Medulla oblongata (tissue), 1 donor: ENCODE measurements at regions not wholly inside any gene's neighbourhood (a gene's known extent, or its start where the extent isn't known, plus 50 kb on each side); places are given as distances from the start of the nearest gene placed in this dataset.
"Not testable (repeated sequence)": the region's sequence is repeated elsewhere in the genome, so short reads cannot be mapped to it uniquely, and the experiment has no call there.

ENCODE experiments used
- DNase-seq: peaks from one replicate; pipeline ENCODE4 v3.0.0-alpha.2; 2015; ENCODE audit errors: extremely low spot score

DNA sequence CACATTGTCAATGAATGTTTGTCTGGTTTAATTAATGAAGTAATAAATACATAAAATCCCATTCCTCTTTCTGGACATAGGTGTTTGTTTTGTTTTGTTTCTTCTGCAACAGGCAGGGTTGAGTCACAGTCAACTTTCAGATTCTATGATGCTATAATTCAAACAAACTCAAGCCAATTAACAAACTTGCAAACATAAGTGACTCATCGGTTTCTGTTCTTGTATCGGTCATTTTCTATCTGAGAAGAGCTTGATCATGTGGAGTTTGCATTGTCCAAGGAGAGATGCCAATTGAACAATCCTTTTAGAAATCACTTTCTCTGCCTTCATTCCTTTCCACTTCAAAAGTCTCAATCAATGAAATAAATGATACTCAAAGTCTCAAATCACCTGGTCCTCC lies 294.2 kb upstream of the C16orf82 start:
- DNase-seq, result no peak

DNA sequence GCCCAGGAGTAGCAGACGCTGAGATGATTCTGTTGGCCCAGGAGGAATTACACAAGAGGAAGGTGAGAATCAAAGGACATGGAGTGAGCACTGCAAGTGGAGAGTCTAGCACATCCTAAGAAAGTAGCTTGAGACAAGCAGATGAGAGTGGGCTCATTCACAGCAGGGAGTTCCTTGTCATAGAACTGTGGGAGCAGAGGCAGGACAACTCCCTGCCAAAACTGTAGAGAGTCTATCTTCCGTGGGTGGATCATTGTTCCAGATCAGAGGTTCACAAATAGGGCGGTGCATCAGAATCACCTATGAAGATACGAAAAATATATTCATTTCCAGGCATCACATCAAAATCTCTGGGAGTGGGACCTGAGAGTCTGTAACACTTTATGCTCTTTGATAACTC lies 288.9 kb upstream of the C16orf82 start:
- no peak for DNase-seq

DNA sequence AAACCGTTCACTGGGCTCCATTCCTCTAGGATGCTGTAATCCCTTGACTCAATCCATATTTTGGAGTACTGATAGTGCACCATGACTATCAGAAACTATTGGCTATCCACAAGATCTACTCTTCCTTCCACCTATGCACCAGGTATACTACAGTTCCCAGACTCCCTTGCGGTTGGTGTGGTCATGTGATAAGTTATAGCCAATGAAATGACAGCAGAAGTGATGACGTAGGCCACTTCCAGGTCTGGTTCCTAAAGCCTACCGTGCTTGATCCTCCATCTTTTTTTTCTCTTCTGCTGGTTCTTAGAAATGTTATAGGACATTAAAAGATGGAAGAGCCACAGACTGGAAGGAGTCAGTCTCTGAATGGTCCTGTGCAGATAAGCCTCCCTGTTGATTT lies 278.8 kb upstream of the C16orf82 start:
- no peak for DNase-seq

DNA sequence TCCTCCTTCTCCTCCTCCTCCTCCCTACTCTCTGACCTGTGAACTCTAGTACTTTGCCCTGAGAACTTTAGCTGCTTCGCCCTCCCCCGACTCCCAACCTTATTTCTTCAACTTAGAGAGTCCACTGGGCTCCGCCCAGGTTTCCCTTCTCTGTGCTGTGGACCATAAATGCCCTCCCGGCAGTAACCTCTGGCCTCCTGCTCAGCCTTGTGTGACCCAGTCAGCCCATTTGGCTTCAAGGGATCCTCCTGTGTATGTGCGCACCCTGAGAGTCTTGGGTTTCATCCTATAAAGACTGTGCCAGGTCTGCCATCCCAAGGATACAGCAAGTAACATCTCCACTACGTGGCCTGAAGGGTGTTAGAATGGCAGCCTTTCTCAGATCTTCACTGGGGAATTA lies 275.6 kb upstream of the C16orf82 start:
- no peak for DNase-seq

DNA sequence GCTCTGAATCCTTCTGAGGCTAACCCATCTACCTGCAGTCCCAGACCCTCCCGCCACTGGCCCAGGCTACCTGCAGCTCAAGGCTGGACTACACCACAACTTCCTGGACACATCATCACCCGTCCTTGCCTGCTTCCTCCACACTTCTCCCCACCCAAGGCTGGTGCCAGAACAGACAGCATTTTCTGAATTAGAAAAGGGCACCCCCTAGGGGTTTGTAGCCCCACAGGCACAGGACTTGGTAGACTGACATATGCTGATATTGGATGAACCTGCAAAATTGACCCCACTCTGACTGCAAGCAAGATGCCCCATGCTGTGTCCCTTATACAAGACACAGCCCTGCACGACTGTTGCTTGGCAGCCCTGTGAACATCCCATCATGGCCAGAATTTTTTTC lies 271.5 kb upstream of the C16orf82 start:
- peak; percentile 22 for DNase-seq

DNA sequence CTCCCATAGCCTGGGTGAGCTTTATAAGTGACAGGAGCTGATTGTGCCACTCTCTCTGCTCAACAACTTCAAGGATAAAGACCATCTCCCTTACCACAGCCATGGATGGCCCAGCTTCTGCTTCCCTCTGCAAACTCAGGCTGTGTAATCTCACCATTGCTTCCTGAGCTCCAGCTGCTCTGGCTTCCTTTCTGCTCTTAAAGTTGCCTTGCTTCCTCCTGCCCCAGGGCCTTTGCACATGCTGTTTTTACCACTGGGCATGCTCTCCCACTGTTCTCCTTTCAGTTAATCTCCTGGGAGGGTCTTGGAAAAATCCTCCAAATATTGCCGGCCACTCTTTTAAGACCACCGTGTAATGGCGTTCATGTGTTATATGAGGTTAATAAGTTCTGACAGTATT lies 265.1 kb upstream of the C16orf82 start:
- DNase-seq, result no peak

DNA sequence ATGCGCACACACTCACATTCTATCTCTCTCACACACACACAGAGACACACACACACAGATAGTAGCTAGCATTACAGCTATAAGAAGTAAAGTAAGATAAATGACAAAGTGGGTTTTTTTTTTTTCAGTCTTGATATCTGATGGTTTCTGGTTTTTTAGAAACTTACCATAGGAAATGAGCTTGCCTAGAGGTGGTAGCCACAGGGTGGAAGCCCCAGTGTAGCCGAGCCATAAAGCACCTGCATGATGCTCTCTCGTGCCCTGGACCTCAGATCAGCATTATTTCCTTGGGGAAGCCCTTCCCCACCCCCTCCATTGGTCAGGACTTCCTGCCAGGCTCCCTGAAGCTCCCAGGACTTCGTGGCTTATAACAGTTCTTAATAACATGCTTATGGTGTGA lies 264.3 kb upstream of the C16orf82 start:
- DNase-seq, result no peak

DNA sequence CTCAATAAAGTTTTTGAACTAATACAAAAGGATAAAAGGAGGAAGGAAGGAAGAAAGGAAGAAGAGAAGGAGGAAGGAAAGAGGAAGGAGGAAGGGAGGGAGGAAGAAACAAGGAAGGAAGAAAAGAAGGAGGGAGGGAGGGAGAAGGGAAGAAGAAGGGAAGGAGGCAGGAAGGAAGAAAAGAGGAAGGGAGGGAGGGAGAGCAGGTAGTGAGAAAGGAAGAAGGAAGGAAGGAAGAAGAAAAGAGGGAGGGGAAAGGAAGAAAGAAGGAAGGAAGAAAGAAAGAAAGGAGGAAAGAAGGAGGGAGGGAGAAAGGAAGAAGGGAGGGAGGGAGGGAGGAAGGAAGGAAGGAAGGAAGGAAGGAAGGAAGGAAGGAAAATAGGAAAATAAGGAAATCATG lies 263.8 kb upstream of the C16orf82 start:
- no peak for DNase-seq

DNA sequence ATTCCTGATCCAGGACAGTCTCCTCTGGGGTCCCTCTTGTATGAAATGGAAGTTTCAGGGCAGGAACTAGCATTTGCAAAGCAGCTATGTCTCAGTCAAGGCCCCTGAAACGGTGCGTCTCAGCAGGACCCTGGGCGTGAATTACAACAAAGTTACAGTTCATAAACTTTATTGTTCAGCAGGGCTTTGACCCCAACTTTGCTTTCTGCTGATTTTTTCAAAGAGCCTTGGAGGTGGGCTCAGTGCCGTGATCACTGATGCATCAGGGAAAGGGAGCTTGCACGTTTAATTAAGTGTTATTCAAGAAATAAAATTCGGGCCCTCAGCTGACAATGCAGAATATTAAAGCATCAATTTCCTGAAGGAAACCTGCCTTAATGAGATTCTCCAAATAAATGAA lies 260.1 kb upstream of the C16orf82 start:
- DNase-seq, result no peak

DNA sequence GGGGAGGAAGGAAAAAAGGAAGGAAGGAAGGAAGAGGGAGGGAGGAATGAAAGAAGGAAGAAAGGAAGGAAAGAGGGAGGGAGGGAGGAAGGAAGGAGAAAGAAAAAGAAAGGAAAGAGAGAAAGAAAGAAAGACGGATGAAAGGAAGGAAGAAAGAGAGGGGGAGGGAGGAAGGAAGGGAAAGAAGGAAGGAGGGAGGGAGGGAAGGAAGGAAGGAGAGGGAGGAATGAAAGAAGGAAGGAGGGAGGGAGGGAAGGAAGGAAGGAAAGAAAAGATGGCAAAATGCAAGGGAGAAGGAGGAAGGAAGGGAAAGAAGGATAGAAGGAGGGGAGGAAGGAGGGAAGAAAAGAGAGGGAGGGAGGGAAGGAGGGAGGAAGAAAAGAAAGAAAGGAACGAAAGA lies 257.3 kb upstream of the C16orf82 start:
- no peak for DNase-seq

DNA sequence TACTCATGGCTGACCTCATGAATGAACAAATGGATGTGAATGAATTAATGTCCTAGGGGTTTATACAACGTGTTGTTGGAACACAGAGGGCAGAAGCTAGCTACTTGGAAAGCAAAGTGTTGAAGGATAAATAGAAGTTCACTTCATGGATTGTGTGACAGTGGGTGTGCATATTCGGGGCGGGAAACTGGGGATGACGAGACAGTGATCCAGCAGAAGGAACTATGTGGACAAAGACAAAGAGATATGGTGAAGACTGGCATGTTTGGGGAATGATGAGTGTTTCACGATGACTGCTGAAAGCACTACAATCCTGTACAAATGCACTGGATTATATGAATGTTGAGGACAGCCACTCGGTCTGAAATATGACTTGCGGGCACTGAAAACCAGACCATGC lies 250.5 kb upstream of the C16orf82 start:
- DNase-seq, result no peak

DNA sequence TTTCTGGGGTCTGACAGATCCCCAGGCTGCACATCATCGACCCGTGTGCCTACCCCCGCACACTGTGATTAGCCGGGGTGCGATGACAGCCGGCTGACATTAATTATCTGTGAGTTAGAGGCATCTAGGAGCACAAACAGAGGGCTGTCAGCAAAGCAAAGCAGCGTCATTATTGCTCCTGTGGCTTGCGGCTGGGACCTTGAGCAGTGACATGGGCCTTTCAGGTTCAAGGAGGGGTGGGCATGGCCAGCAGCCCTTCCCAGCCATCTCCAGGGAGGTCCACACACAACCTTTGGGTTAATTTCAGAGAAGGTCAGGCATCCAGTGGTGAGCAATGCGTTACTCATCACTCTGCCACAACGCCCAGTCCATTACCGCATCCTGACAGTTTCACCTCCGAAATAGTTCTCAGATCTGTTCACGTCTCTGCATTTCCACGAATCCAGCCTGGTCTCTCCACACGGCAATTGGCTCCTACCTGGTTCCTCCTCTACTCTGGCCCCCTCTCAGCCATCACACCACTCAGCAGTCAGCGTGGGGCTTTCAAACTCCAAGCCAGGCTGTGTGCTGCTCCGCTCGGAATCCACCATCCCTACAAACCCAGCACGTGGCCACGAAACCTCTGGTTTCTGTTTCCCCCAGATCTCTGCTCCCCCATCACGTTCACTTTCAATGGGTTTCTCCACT lies 249.7 kb upstream of the C16orf82 start:
- no peak for DNase-seq

DNA sequence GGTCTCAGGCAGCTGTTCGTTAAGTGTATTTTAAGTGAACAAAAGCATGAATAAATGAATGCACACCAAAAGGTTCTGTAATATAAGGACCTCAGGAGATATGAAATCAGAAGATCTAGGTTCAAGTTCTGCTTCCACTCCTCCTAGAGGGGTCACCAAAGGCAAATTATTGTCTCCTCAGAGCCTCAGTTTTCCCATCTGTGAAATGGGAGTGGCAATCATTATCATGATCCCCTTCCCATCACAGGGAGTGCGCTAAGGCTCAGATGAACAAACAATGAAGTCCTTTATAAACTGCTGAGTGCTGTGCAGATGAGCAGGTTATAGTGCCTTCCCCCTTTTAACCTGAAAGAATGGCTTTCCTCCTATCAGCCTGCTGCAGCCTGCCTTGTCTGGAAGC lies 248.3 kb upstream of the C16orf82 start:
- no peak for DNase-seq

DNA sequence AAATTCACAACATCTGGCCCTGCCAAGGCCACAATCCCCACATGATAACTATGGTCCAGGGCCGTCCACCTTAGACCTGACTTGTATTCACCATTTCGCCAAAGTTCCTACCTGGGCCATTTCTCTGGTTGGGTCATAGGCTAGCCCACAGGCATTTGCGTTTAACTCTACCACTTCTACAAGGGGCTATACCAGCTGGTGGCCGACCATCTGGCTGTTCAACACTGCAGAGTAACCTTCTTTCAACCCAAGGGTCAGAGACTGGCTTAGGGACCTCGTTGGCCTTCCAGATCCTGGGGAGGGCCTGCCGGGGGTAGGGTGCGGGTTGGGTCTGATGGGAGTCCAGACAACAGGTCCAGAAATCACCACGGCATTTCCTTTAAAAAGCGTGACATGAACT lies 242.3 kb upstream of the C16orf82 start:
- DNase-seq, result no peak

DNA sequence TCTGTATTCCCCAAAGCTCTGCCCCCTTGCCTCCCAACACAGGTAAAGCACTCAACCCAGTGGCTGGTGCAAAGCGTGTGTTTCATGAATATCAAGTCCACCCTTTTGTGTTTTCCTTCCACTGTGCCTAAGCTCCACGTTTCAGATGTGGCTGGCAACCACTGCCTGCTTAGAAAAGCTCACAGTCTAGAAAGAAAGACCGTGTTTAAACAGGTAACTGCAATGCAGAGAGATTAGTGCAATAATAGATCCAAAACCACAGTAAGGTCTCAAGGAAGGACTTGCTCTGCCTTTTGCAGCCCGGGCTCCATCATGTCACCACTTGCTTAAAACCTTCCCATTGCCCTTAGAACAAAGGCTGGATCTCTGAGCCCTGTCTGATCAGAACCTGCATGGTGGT lies 240.2 kb upstream of the C16orf82 start:
- no peak for DNase-seq

DNA sequence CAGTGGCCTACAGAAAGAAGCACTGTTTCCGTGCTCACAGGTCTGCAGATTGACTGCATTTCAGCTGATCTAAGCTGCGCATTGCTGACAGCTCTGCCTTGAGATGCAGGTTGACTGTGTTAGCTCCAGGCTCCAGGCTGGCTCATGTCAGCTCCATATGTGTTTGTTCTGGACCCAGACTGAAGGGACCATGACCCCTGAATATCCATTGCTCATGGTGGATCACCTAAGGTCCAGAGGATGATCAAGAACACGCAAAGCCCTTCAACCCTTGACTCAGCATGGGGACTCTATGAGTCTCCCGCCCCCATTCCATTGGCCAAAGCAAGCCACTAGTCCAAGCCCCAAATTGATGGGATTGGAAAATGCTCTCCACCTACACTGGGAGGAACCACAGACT lies 239.3 kb upstream of the C16orf82 start:
- DNase-seq, result no peak

DNA sequence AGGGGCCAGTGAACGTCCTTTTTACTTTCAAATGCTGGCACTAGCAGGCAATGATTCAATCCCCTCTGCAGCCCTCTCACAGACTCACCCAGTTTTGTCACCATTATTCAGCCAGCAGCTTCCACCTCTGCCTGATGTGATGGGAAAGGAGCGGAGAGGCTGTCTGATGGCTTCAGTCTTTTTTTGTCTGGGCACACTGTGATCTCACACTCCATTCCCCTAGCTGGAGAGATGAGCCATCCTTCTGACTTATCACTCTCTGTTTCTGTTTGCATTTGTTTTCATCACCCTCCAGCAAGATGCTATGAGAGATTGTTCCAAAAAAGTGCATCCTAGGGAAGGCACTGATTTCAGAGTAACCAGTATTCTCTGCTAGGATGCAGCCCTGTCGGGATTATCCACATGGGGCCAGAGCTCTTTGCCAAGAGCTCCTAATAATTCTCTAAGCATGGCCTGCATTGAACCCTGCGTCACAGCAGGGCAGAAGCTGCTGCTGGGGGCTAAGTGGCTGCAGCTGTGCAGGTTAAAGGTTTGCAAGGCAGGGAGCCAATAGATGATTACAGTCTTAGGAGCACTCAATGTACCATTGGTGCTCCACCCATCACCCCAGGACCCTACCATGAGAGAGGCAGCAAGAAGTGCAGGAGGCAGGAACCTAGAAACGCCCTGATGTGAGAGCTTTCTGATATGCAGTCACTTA lies 236.1 kb upstream of the C16orf82 start:
- DNase-seq, result no peak

DNA sequence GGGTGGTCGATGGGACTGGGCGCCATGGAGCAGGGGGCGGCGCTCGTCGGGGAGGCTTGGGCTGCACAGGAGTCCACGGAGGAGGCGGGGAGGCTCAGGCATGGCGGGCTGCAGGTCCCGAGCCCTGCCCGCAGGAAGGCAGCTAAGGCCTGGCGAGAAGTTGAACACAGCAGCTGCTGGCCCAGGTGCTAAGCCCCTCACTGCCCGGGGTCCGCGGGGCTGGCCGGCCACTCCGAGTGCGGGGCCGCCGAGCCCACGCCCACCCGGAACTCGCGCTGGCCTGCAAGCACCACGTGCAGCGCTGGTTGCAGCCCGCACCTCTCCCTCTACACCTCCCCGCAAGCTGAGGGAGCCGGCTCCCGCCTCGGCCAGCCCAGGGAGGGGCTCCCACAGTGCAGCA lies 230.6 kb upstream of the C16orf82 start:
- DNase-seq, result not testable (repeated sequence)

DNA sequence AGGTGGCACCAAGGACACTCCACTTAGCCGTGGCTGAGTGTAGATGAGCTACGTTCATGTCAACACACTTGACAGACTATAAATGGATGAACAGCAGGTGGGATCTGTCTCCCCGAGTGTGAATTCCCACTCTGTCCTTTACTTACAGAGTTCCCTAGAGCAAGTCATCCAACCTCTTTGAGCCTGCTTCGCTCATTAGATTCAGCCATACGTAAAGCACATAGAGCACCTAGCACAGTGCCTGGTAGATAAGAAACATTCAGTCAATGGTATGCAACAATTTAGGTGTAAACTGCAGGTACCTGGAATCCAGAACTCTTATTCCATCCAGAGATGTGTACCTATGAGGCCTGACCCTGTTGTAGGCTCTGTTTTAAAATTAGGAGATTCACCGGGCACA lies 227.8 kb upstream of the C16orf82 start:
- DNase-seq, result no peak

DNA sequence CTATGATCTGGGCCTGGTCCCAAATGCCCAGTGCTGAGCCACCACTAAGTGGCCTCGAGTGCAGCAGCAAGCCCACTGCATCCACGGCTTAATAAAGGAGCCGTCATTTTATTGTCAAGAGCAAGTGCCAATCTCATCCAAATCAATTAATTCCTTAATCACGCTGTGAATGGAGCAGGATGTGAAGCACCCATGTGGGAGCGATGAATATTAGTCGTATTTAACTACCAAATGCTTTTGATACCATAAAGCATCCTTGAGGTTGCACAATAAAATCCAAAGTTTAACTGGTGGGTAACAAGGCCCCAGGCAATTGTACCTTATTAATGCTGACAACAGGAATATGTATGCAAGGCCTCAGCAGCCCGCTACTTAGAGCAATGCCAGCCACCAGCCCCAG lies 226.0 kb upstream of the C16orf82 start:
- DNase-seq, result no peak

DNA sequence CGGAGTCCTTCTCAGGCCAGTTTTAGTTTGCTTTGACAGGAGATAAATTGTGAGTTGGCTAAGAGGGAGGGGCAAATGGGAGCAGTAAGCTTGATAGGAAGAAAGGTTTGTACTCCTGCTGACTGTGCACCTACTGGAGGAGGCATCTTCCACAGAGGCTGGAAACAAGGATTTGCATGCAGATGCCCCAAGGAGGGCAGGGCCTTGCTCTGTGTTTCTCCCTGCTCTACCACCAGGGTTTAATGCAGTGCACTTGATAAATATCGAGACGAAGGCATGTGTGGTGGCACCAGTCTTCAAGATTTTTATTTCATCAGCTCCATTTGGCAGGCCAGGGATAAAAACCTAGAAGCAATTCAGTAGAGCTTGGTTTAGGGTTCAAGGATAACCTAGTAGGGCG lies 210.5 kb upstream of the C16orf82 start:
- no peak for DNase-seq

DNA sequence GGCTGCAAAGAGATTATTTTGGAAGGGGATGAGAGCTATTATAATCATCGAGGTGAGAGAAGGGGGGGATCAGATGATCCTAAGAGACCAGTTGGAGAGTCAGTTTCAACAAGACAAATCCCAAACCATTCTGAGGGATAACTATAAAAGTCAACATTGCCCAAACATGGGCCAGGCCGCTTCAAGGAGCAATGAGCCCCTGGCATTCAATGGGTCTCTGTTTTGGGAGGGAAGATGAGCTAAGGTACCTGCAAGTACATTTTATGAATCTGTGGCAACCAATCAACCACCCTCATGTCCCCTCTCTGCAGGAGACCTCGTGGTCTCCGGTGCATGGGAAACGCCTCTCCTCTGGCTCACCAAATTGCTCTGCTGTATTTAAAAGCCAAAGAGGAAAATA lies 209.9 kb upstream of the C16orf82 start:
- DNase-seq, result no peak

DNA sequence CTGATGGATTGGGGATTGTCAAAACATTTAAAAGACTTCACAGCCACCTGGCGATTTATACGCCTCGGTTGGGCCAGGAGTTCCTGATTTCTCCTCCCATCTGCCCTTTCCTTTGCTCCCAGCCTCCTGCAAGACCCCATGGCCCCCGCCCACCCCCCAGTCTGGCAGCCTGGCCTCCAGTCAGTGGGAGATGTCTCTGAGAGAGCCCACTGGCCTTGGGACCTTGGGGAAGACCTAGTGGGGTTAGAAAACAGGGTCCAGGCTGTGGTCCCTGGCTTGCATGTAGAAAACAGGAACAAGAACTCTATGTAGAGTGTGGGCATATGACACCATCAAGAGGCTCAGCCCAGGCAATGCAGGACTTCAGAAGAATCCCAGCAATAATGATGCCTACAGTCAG lies 209.4 kb upstream of the C16orf82 start:
- no peak for DNase-seq

DNA sequence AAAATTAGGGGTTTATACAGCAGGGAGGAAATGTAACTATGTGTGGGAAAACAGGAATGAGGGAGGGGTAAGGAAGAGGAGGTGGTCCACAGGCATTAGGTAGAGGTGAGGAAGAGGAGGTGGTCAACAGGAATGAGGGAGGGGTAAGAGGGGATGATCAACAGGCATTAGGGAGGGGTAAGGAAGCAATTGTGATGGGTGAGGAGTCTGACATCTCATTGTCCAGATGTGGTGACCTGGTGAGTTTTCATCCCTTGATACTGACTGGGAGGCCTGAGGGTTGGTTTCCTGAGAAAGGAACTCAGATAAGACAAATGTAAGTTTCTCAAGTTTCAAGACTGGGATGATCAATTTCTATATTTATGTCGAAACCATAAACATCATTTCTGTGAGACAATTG lies 206.2 kb upstream of the C16orf82 start:
- DNase-seq, result no peak
